Activated CD4-positive, alpha-beta T cell treated with anti-CD3 and anti-CD28 coated beads, Interleukin-10, Interleukin-2, amounts not matched to agents 100 ng/mL and 50 ng/mL, durations not matched to agents 16 hours and 8 hours (primary cell): ENCODE measurements at regions not wholly inside any gene's neighbourhood (a gene's known extent, or its start where the extent isn't known, plus 50 kb on each side); places are given as distances from the start of the nearest gene placed in this dataset.

Source experiments
- DNase-seq: peaks from one replicate; pipeline ENCODE4 v3.0.0-alpha.2; 2020

GRCh38 chr10:130691776-130692175 lies 555.6 kb downstream of the GLRX3 start:
- no peak for DNase-seq

GRCh38 chr10:130696870-130697269 lies 560.7 kb downstream of the GLRX3 start:
- no peak for DNase-seq

GRCh38 chr10:130707389-130707979 lies 571.3 kb downstream of the GLRX3 start:
- no peak for DNase-seq

GRCh38 chr10:130708465-130709070 lies 572.4 kb downstream of the GLRX3 start:
- DNase-seq, result no peak

GRCh38 chr10:130709415-130709814 lies 573.2 kb downstream of the GLRX3 start:
- DNase-seq, result no peak

- DNase-seq, result no peak
Measured at GRCh38 chr10:130711072-130711471, 574.9 kb downstream of the GLRX3 start.

GRCh38 chr10:130713135-130713534 lies 576.9 kb downstream of the GLRX3 start:
- no peak for DNase-seq

GRCh38 chr10:130713731-130714130 lies 577.5 kb downstream of the GLRX3 start:
- DNase-seq, result no peak

GRCh38 chr10:130714742-130715467 lies 578.7 kb downstream of the GLRX3 start:
- DNase-seq, result no peak

- no peak for DNase-seq
Measured at GRCh38 chr10:130715686-130716670, 579.8 kb downstream of the GLRX3 start.

GRCh38 chr10:130717083-130717482 lies 580.9 kb downstream of the GLRX3 start:
- DNase-seq, result no peak

GRCh38 chr10:130718744-130719447 lies 582.7 kb downstream of the GLRX3 start:
- DNase-seq, result peak; percentile 7

- DNase-seq, result no peak
Measured at GRCh38 chr10:130719448-130719752, 583.2 kb downstream of the GLRX3 start.

- DNase-seq, result no peak
Measured at GRCh38 chr10:130720235-130720634, 584.0 kb downstream of the GLRX3 start.

- no peak for DNase-seq
Measured at GRCh38 chr10:130721971-130722370, 585.8 kb downstream of the GLRX3 start.

- no peak for DNase-seq
Measured at GRCh38 chr10:130723704-130724103, 587.5 kb downstream of the GLRX3 start.

GRCh38 chr10:130725474-130725970 lies 586.0 kb downstream of the TCERG1L start:
- DNase-seq, result no peak

GRCh38 chr10:130726996-130727725 lies 584.4 kb downstream of the TCERG1L start:
- DNase-seq, result no peak

- DNase-seq, result no peak
Measured at GRCh38 chr10:130727766-130728490, 583.6 kb downstream of the TCERG1L start.

GRCh38 chr10:130728531-130729215 lies 582.8 kb downstream of the TCERG1L start:
- DNase-seq, result no peak
